ENCODE measurements at regions not wholly inside any gene's neighbourhood (a gene's known extent, or its start where the extent isn't known, plus 50 kb on each side); places are given as distances from the start of the nearest gene placed in this dataset.

DNA sequence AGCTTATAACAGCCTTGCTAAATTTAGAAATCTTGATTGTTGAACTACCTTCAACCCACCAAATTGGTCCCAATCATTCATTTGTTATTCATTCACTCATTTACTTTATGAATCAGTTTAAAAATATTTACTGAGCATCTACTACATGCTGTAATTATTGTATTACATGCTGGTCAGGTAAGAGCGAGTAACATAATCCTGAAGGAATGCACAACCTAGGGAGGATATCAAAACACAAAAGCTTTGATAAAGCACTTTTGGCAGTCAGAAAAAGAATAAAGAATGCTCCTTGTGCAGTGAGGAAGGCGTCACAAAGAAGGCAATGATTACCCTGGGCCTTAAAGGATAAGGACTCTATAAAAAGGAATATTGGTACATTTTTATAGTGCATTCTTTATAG lies 518.9 kb upstream of the NR5A2 start:
- Histone ChIP-seq H3K36me3 (ENCODE audit: control insufficient read depth in 2 of 2, insufficient read depth in 1 of 2, low read length in 2 of 2) (no peaks in the 10 kb centered on the region), H3K4me3 (ENCODE audit: low read depth, low read length) (no peak overlapping the region)

More for the DNA sequence above, 518.9 kb upstream of the NR5A2 start:
- no peaks in the 10 kb centered on the region for H3K9me3 ChIP-seq (ENCODE audit: control insufficient read depth, insufficient read depth, low read depth, low read length)
- TF ChIP-seq, protein P1, sequence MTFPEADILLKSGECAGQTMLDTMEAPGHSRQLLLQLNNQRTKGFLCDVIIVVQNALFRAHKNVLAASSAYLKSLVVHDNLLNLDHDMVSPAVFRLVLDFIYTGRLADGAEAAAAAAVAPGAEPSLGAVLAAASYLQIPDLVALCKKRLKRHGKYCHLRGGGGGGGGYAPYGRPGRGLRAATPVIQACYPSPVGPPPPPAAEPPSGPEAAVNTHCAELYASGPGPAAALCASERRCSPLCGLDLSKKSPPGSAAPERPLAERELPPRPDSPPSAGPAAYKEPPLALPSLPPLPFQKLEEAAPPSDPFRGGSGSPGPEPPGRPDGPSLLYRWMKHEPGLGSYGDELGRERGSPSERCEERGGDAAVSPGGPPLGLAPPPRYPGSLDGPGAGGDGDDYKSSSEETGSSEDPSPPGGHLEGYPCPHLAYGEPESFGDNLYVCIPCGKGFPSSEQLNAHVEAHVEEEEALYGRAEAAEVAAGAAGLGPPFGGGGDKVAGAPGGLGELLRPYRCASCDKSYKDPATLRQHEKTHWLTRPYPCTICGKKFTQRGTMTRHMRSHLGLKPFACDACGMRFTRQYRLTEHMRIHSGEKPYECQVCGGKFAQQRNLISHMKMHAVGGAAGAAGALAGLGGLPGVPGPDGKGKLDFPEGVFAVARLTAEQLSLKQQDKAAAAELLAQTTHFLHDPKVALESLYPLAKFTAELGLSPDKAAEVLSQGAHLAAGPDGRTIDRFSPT (tag by site-specific recombination; IDR thresholded peaks at IDR 0.05) = no peak
- TF ChIP-seq, protein P2, sequence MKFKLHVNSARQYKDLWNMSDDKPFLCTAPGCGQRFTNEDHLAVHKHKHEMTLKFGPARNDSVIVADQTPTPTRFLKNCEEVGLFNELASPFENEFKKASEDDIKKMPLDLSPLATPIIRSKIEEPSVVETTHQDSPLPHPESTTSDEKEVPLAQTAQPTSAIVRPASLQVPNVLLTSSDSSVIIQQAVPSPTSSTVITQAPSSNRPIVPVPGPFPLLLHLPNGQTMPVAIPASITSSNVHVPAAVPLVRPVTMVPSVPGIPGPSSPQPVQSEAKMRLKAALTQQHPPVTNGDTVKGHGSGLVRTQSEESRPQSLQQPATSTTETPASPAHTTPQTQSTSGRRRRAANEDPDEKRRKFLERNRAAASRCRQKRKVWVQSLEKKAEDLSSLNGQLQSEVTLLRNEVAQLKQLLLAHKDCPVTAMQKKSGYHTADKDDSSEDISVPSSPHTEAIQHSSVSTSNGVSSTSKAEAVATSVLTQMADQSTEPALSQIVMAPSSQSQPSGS (tag by site-specific recombination; IDR thresholded peaks at IDR 0.05; ENCODE audit: low read depth) = no peak
- TF ChIP-seq ZNF175 (tag by site-specific recombination; IDR thresholded peaks at IDR 0.05) (no peak), ZNF624 (tag by site-specific recombination; IDR thresholded peaks at IDR 0.05) (no peak), ZNF610 (tag by site-specific recombination; IDR thresholded peaks at IDR 0.05; ENCODE audit: borderline replicate concordance) (no peak), ZBTB8A (tag by site-specific recombination; IDR thresholded peaks at IDR 0.05) (no peak), ZNF48 (tag by site-specific recombination; IDR thresholded peaks at IDR 0.05) (no peak), ZNF670 (tag by site-specific recombination; IDR thresholded peaks at IDR 0.05; ENCODE audit: low read depth) (no peak), ZFP37 (tag by site-specific recombination; IDR thresholded peaks at IDR 0.05) (no peak)
- TF ChIP-seq, protein P3, sequence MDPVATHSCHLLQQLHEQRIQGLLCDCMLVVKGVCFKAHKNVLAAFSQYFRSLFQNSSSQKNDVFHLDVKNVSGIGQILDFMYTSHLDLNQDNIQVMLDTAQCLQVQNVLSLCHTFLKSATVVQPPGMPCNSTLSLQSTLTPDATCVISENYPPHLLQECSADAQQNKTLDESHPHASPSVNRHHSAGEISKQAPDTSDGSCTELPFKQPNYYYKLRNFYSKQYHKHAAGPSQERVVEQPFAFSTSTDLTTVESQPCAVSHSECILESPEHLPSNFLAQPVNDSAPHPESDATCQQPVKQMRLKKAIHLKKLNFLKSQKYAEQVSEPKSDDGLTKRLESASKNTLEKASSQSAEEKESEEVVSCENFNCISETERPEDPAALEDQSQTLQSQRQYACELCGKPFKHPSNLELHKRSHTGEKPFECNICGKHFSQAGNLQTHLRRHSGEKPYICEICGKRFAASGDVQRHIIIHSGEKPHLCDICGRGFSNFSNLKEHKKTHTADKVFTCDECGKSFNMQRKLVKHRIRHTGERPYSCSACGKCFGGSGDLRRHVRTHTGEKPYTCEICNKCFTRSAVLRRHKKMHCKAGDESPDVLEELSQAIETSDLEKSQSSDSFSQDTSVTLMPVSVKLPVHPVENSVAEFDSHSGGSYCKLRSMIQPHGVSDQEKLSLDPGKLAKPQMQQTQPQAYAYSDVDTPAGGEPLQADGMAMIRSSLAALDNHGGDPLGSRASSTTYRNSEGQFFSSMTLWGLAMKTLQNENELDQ (tag by site-specific recombination; IDR thresholded peaks at IDR 0.05; ENCODE audit: low read depth) = no peak
- TF ChIP-seq, protein P4, sequence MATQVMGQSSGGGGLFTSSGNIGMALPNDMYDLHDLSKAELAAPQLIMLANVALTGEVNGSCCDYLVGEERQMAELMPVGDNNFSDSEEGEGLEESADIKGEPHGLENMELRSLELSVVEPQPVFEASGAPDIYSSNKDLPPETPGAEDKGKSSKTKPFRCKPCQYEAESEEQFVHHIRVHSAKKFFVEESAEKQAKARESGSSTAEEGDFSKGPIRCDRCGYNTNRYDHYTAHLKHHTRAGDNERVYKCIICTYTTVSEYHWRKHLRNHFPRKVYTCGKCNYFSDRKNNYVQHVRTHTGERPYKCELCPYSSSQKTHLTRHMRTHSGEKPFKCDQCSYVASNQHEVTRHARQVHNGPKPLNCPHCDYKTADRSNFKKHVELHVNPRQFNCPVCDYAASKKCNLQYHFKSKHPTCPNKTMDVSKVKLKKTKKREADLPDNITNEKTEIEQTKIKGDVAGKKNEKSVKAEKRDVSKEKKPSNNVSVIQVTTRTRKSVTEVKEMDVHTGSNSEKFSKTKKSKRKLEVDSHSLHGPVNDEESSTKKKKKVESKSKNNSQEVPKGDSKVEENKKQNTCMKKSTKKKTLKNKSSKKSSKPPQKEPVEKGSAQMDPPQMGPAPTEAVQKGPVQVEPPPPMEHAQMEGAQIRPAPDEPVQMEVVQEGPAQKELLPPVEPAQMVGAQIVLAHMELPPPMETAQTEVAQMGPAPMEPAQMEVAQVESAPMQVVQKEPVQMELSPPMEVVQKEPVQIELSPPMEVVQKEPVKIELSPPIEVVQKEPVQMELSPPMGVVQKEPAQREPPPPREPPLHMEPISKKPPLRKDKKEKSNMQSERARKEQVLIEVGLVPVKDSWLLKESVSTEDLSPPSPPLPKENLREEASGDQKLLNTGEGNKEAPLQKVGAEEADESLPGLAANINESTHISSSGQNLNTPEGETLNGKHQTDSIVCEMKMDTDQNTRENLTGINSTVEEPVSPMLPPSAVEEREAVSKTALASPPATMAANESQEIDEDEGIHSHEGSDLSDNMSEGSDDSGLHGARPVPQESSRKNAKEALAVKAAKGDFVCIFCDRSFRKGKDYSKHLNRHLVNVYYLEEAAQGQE (tag by site-specific recombination; IDR thresholded peaks at IDR 0.05) = no peak
- TF ChIP-seq, protein P5, sequence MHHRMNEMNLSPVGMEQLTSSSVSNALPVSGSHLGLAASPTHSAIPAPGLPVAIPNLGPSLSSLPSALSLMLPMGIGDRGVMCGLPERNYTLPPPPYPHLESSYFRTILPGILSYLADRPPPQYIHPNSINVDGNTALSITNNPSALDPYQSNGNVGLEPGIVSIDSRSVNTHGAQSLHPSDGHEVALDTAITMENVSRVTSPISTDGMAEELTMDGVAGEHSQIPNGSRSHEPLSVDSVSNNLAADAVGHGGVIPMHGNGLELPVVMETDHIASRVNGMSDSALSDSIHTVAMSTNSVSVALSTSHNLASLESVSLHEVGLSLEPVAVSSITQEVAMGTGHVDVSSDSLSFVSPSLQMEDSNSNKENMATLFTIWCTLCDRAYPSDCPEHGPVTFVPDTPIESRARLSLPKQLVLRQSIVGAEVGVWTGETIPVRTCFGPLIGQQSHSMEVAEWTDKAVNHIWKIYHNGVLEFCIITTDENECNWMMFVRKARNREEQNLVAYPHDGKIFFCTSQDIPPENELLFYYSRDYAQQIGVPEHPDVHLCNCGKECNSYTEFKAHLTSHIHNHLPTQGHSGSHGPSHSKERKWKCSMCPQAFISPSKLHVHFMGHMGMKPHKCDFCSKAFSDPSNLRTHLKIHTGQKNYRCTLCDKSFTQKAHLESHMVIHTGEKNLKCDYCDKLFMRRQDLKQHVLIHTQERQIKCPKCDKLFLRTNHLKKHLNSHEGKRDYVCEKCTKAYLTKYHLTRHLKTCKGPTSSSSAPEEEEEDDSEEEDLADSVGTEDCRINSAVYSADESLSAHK (tag by site-specific recombination; IDR thresholded peaks at IDR 0.05) = no peak
- peaks cover 3% of the 10 kb centered on the region; the same call in 1 of the 2 replicates for H3K4me1 ChIP-seq (ENCODE audit: control insufficient read depth, insufficient read depth, low read length)
- ChIA-PET CTCF (interaction anchor here (0.6 kb wide), 2 partner anchors 453 to 476 kb away, joined by 3 to 4 read pairs; no protein-coding TSS in a partner anchor), POLR2A (no interaction called here)
- no peak overlapping the region for H3K27ac ChIP-seq (ENCODE audit: extremely low read depth, low read depth, low read length)

Data from HEK293 (cell line).